ENCODE measurements at regions not wholly inside any gene's neighbourhood (a gene's known extent, or its start where the extent isn't known, plus 50 kb on each side); places are given as distances from the start of the nearest gene placed in this dataset.
"Not testable (repeated sequence)": the region's sequence is repeated elsewhere in the genome, so short reads cannot be mapped to it uniquely, and the experiment has no call there.

GRCh38 chr16:29346203-29346602, 60.3 kb downstream of the NPIPB11 start:
- not testable (repeated sequence) for TF ChIP-seq POLR2A (IDR thresholded peaks at IDR 0.05; ENCODE audit: low read length); GATA1 (IDR thresholded peaks at IDR 0.05; ENCODE audit: low read depth, low read length)
